HUES64 (cell line): ENCODE measurements at regions not wholly inside any gene's neighbourhood (a gene's known extent, or its start where the extent isn't known, plus 50 kb on each side); places are given as distances from the start of the nearest gene placed in this dataset.

Source experiments
- H3K27ac ChIP-seq: 2 replicates; pipeline ENCODE4 v1.7.0; 2013; ENCODE audit warnings: low read depth, low read length, inconsistent platforms
- H3K27me3 ChIP-seq: 2 replicates; pipeline ENCODE4 v1.6.1; 2013; ENCODE audit warnings: mild to moderate bottlenecking, low read length; ENCODE audit not compliant: insufficient read depth
- H3K36me3 ChIP-seq: 2 replicates; pipeline ENCODE4 v1.6.1; 2013; ENCODE audit warnings: mild to moderate bottlenecking, low read length; ENCODE audit not compliant: insufficient read depth
- H3K4me1 ChIP-seq: 2 replicates; pipeline ENCODE4 v1.6.1; 2013; ENCODE audit warnings: mild to moderate bottlenecking, low read length, moderate library complexity; ENCODE audit not compliant: insufficient read depth
- H3K4me3 ChIP-seq: 2 replicates; pipeline ENCODE4 v1.5.1; 2013; ENCODE audit warnings: mild to moderate bottlenecking, low read length, moderate library complexity
- H3K9ac ChIP-seq: 2 replicates; pipeline ENCODE4 v1.6.1; 2013; ENCODE audit warnings: mild to moderate bottlenecking, low read depth, low read length
- H3K9me3 ChIP-seq: 2 replicates; pipeline ENCODE4 v1.6.1; 2013; ENCODE audit warnings: low read depth, low read length; ENCODE audit not compliant: insufficient read depth
- WGBS: fragments of 150-250, 120-280 bp; methylation state at CpG from one replicate; pipeline ENCODE4 v1.1.7; 2013; ENCODE audit warnings: missing lambda C conversion rate; 5-methylcytosine and 5-hydroxymethylcytosine counted together

DNA sequence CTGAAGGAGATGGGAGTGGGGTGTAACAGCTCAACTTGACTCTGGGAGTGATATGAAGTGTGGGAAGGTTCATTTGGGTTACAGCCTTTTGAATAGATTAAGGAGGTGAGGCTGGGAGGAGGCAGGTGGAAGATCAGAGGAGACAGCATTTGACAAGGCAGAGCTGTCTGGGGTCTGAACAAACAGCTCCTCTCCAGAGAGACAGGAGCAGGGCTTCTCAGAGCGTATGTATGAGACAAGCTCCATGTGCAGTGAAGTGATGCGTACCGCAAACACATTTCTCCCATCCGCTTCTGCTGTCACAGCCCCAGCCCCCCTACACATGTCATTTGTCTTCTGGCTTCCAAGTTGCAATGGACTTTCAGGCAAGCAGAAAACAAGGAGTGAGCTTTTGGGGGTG lies 137.1 kb upstream of the E2F8 start:
- no peak overlapping the region for H3K9ac ChIP-seq
- no peaks in the 10 kb centered on the region for H3K9me3 ChIP-seq
- H3K27me3 ChIP-seq, result no peaks in the 10 kb centered on the region
- H3K36me3 ChIP-seq, result no peaks in the 10 kb centered on the region
- H3K4me1 ChIP-seq, result no peaks in the 10 kb centered on the region
- H3K4me3 ChIP-seq, result no peak overlapping the region
- 98% methylated on average over 4 of the region's 4 CpGs for WGBS
- no peak overlapping the region for H3K27ac ChIP-seq

DNA sequence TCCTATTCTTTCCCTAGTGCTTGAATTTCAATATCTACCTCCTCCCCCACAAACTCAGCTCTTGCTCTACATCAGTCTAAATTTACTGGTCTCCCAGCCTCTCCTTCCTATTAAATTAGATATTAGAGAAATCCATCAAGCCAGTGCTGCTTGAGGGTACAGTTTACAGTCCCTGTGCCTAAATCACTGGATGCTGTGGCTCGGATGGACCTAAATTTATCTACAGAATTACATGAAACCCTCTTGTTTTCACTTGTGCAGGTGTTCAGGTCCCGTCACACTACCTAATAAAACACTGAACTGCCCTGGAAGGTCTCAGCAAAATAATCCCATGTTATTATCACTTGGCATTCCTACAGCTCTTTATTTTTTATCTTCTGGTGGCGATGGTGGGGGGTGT lies 134.7 kb upstream of the E2F8 start:
- no peak overlapping the region for H3K9ac ChIP-seq
- no peak overlapping the region for H3K27ac ChIP-seq
- H3K27me3 ChIP-seq, result no peaks in the 10 kb centered on the region
- H3K9me3 ChIP-seq, result no peaks in the 10 kb centered on the region
- no peaks in the 10 kb centered on the region for H3K36me3 ChIP-seq
- no peak overlapping the region for H3K4me3 ChIP-seq
- WGBS, result 92% methylated on average over 2 of the region's 3 CpGs
- H3K4me1 ChIP-seq, result no peaks in the 10 kb centered on the region

DNA sequence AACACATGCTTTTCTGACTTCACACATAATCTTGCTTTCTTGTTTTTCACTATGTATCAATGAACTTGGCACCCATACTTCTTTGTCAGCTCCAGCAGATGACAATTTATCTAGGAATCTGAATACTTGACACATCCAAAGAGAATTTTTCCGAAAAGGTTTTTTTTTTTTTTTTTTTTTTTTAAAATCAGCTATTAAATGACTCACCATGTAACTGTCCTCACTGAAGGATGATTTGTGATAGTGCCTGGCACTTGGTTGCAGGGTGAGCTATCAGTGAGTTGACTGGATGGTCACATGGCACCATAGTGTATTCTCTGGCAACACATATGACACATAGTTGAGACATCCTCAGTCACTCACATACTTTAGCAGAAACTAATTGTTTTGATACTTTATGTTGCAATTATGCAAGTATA lies 133.4 kb upstream of the E2F8 start:
- WGBS, result no CpG with 5 or more reads among the region's 1 CpG
- H3K27me3 ChIP-seq, result no peaks in the 10 kb centered on the region
- no peaks in the 10 kb centered on the region for H3K9me3 ChIP-seq
- no peak overlapping the region for H3K27ac ChIP-seq
- no peaks in the 10 kb centered on the region for H3K36me3 ChIP-seq
- no peak overlapping the region for H3K9ac ChIP-seq
- no peaks in the 10 kb centered on the region; the same call in 1 of the 2 replicates for H3K4me1 ChIP-seq
- no peak overlapping the region for H3K4me3 ChIP-seq

DNA sequence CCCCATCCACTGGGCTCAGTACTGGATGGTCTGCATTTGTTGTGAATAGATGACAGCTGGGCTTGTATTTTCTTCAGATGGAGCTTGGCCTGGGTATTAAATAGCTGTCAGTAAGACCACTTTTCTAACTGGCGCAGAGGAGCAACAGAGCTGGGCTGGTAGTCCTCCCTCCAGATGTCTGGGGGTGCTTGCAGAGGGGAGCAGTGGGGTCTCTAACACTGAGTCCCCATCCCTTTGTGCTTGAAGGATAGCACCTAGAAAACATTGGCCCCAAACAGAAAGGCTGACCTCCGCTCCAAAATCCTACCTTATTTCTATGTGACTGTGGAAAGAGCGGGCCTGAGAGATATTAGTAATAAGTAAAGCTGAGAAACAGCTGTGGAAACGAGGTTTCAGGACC lies 131.6 kb upstream of the E2F8 start:
- Histone ChIP-seq H3K27ac (no peak overlapping the region), H3K36me3 (no peaks in the 10 kb centered on the region), H3K9me3 (no peaks in the 10 kb centered on the region), H3K4me1 (no peaks in the 10 kb centered on the region; the same call in 1 of the 2 replicates), H3K27me3 (no peaks in the 10 kb centered on the region), H3K4me3 (no peak overlapping the region), H3K9ac (no peak overlapping the region)
- WGBS, result 91% methylated on average over 3 of the region's 4 CpGs

DNA sequence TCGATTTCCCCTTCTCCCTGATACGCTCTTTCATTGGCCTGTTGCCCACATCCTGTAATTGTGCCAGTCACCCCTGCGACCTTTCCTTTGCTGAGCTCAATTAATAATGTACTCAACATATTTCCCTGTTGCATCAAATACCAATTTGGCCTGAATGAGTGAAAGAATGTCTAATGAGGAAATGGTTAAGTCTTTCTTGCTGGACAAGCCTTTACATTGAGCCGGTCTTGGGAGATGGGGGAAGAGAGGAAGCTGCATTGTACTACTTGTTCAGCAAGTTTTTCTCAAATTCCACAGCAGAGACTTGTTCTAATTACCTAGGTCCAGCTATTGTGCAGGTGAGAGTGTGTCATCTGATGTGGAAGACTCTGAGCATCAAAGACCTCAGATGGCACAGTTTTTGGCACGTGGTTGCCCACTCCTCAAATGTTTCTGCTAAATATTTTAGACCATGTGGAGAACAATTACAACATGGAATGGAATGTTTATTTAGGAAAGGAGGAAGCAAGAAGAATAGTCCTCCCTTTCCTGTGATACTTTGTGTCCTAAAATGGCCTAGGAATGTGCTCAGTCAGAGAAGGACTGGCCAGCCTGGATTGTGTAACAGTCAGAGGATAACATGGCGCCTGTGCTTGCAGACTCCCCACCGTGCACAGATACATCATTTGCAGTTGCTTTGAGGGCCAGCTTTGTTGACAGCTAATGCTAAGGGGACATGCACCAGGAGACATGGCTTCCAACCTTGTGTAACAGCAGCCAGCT lies 129.5 kb upstream of the E2F8 start:
- Histone ChIP-seq H3K9me3 (no peaks in the 10 kb centered on the region), H3K4me1 (no peaks in the 10 kb centered on the region; the same call in 1 of the 2 replicates), H3K27me3 (no peaks in the 10 kb centered on the region), H3K4me3 (no peak overlapping the region), H3K9ac (no peak overlapping the region; the same call in 1 of the 2 replicates), H3K36me3 (no peaks in the 10 kb centered on the region), H3K27ac (no peak overlapping the region)
- 94% methylated on average over 7 of the region's 7 CpGs for WGBS

DNA sequence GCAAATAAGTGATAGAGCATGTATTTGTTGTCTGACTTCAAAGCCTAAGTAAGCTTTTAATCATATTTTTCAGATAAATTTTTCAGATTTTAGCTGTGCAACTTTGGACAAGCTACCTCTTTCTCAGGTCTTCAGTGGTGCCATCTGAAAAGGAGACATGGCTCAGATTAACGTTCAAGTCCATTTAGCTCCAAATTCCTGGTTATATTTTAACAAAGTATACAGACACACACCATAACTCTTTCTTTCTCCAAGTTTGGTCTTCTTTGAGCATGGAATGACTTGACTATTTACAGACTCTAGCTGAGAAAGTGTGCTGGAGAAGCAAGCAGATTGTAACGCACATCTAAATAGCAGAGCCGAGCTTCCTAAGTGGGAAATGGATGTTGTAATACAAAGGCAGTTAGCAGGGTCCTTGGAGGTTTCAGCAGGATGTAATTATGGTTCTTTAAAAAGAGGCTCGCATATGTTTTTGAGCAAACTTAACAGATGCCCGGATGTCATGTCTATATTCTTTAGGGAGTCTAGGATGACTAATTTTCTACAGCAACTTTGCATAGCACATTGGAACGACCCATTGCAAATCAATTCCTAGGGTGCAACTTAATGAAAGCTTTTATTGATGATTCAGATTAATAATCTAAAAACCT lies 128.1 kb upstream of the E2F8 start:
- Histone ChIP-seq H3K27me3 (no peaks in the 10 kb centered on the region), H3K9me3 (no peaks in the 10 kb centered on the region), H3K4me1 (peaks cover 3% of the 10 kb centered on the region; the same call in 1 of the 2 replicates), H3K9ac (no peak overlapping the region), H3K4me3 (no peak overlapping the region), H3K27ac (no peak overlapping the region), H3K36me3 (no peaks in the 10 kb centered on the region)
- WGBS, result 94% methylated on average over 6 of the region's 6 CpGs

DNA sequence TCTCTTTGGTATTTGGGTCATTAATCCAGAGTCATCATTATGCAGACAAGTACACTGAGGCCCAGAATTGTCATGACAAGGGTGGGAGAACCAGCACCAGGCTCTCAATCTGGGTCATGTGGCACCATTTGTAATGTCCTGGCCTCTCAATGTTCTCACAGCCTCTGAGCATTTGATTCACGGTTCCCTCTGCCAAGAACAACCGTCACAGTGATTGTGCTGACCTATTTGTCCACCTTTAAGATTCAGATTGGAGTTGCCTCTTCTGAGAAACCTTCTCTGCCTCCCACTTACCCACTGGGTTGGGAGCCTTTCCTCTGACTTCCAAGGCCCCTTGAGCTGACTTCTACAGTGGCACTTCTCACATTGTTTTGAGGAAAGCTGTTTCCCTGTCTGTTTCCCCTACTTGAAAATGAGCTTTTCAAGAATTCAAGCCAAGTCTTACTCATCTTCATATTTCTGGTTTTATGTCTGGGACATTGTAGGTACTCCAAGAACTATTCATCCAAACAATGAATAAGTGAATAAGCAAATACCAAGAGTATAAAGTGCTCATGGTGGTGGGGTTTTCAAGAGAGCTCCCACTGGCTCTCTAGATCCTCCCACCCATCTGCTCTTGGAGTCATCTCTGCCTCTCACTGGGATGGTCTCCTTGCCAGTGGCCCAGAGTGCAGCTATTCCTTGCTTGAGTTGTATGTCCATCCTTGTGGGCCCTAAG lies 126.4 kb upstream of the E2F8 start:
- no peaks in the 10 kb centered on the region for H3K27me3 ChIP-seq
- H3K27ac ChIP-seq, result no peak overlapping the region
- 90% methylated on average over 2 of the region's 2 CpGs for WGBS
- H3K4me1 ChIP-seq, result peaks cover 4% of the 10 kb centered on the region; the same call in 1 of the 2 replicates
- H3K36me3 ChIP-seq, result no peaks in the 10 kb centered on the region
- H3K4me3 ChIP-seq, result no peak overlapping the region
- no peaks in the 10 kb centered on the region for H3K9me3 ChIP-seq
- H3K9ac ChIP-seq, result no peak overlapping the region

DNA sequence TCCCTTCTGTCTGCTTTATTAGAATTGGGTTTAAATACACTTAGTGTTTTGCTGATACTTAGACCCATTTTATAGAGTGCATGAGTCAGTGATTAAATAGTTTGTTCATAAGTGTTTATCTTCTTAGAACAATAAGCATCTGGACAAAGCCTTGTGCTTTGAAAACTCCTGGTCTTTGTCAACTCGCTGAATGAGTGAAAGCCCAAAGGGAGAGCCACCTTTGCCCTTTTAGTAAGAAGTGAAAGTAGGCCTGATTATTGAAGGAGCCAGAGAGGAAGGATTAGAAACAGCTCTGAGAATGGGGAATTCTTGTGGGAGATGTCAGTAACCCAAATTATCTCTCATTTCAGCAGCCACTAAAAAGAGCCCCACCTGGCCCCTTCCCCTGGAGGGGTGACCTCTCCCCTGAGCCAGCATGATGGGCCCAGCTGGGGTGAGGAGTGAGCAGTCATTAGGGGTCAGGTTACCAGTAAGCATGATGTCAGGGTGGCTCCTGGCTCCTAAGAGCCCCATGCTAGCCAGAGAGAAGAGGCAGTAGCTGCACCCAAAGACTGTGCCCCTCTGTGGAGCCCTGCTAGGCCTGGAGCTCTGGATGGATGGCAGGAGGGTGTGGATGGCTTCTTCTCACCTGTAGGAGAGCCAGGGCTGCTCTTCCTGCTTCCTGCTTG lies 125.1 kb upstream of the E2F8 start:
- H3K9me3 ChIP-seq, result no peaks in the 10 kb centered on the region
- H3K36me3 ChIP-seq, result no peaks in the 10 kb centered on the region
- H3K4me3 ChIP-seq, result no peak overlapping the region
- H3K4me1 ChIP-seq, result peaks cover 4% of the 10 kb centered on the region; the same call in 1 of the 2 replicates
- 88% methylated on average over 1 of the region's 1 CpG for WGBS
- no peak overlapping the region for H3K9ac ChIP-seq
- H3K27me3 ChIP-seq, result no peaks in the 10 kb centered on the region
- no peak overlapping the region for H3K27ac ChIP-seq

DNA sequence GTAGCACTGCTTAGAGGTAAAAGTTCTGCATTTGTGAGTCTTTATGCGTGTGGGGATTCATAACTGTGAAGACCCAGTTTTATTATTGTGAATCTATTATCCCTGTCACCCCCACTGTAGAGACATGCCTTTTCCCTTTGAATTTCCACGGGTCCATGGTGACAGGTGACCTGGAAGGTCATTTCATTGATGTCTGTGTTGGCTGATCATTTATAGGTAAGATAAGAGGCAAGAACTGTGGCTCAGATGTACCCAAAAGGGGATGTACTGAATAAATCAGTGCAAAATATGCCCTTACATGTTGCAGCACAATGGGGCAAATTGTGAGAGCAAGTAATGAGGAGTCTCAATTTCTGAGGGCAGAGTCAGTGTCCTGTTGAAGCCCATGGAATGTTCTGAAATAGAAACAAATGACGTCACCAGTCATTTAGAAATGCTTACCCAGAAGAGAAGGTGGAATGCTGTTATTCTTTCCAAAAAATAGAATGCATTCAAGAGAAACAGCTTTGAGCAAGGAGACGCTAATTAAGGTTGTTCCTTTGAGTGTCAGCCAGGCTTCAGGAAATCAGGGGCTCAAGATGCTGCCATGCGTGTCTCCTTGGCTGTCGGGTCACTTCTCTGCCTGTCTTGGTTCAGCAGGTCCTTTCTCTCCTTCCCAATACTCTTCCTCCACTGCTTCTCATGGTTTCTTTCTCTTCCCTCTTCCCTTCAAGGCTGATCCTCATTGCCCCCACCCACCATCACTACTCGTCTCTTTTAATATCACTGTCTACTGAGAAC lies 118.7 kb upstream of the E2F8 start:
- Histone ChIP-seq H3K4me1 (0 out of 2 replicates have a peak, but pooled peaks cover 4% of the 10 kb centered on the region), H3K27me3 (no peaks in the 10 kb centered on the region), H3K9me3 (no peaks in the 10 kb centered on the region), H3K9ac (no peak overlapping the region), H3K4me3 (no peak overlapping the region), H3K36me3 (no peaks in the 10 kb centered on the region), H3K27ac (no peak overlapping the region)
- WGBS, result 90% methylated on average over 7 of the region's 7 CpGs

DNA sequence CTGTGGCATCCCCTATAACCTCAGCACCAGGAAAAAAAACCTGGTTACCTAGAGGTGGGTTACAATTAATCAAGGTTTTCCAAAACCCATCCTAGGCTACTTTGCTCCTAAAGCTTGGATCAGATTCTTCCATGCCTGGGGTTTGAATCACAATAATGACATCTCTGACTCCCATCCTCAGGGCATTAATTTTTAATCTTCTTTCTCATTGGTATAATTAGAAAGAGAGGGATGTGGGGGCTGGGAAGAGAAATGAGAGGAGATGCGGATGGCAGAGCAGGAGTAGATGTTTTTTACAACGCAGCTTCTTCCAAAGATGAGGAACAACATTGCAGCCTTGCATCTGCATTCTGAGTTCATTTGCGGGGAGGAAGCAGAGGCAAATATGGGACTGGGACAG lies 117.2 kb upstream of the E2F8 start:
- H3K27me3 ChIP-seq, result no peaks in the 10 kb centered on the region
- no peak overlapping the region for H3K27ac ChIP-seq
- 94% methylated on average over 3 of the region's 3 CpGs for WGBS
- no peaks in the 10 kb centered on the region for H3K9me3 ChIP-seq
- no peaks in the 10 kb centered on the region for H3K4me1 ChIP-seq
- H3K4me3 ChIP-seq, result no peak overlapping the region
- no peaks in the 10 kb centered on the region for H3K36me3 ChIP-seq
- H3K9ac ChIP-seq, result no peak overlapping the region
